B cell (primary cell): ENCODE measurements at regions not wholly inside any gene's neighbourhood (a gene's known extent, or its start where the extent isn't known, plus 50 kb on each side); places are given as distances from the start of the nearest gene placed in this dataset.

ENCODE experiments used
- ATAC-seq: fragments of 200-7000 bp; cut with Tn5 transposase; one replicate; pipeline ENCODE4 v1.10.0; 2021; ENCODE audit warnings: low read depth, mild to moderate bottlenecking, moderate number of reproducible peaks, moderate library complexity
- CTCF ChIA-PET: fragments of 350-600 bp; sonication (Branson Sonifier 250); formaldehyde crosslinking; loops from one replicate; lab custom pipeline; 2021; ENCODE audit warnings: antibody characterized with exemption, inconsistent platforms; lab: Charles Lee
- POLR2A ChIA-PET: fragments of 350-600 bp; sonication (Branson Sonifier 250); formaldehyde crosslinking; loops from one replicate; lab custom pipeline; 2021; ENCODE audit warnings: antibody characterized with exemption; lab: Charles Lee
- DNase-seq: peaks from one replicate; pipeline ENCODE4 v3.0.0; 2013
- H2AFZ ChIP-seq: 2 replicates; pipeline ENCODE4 v1.6.1; 2012; ENCODE audit warnings: mild to moderate bottlenecking, low read depth, low read length; ENCODE audit not compliant: insufficient read depth, poor library complexity, severe bottlenecking
- H3K27ac ChIP-seq, 2 donors: 1 replicate in 1 of 2; 2 replicates in 1 of 2; pipeline ENCODE4 v1.5.1; 2012 to 2013; ENCODE audit warnings: low read length in 2 of 2, mild to moderate bottlenecking in 2 of 2, moderate library complexity in 1 of 2
- H3K27me3 ChIP-seq, 4 experiments: fragments of 200-600 bp in 1 of 4; sonication (generic) in 1 of 4; replicated peaks in 1 of 4; 1 replicate in 2 of 4; 2 replicates in 2 of 4; pipeline versions ENCODE4 v1.6.1 to v1.7.0; 2013 to 2016; ENCODE audit warnings: low read length in 3 of 4, mild to moderate bottlenecking in 2 of 4, mixed read lengths in 1 of 4, moderate library complexity in 1 of 4; ENCODE audit not compliant: insufficient read depth in 4 of 4, control insufficient read depth in 3 of 4; ENCODE audit errors: control extremely low read depth in 1 of 4
- H3K36me3 ChIP-seq, 2 experiments: replicated peaks in 1 of 2; 1 replicate in 1 of 2; 2 replicates in 1 of 2; pipeline versions ENCODE4 v1.6.1 to v1.7.1; 2013; ENCODE audit warnings: low read length in 1 of 2; ENCODE audit not compliant: insufficient read depth in 2 of 2, control insufficient read depth in 1 of 2; ENCODE audit errors: control extremely low read depth in 1 of 2, extremely low read depth in 1 of 2
- H3K4me1 ChIP-seq, 2 donors: fragments of 200-600 bp in 1 of 2; sonication (generic) in 1 of 2; 1 replicate in 1 of 2; 2 replicates in 1 of 2; pipeline versions ENCODE4 v1.5.1 to v1.6.1; 2013 to 2017; ENCODE audit warnings: low read length in 2 of 2; ENCODE audit not compliant: control insufficient read depth in 2 of 2, insufficient read depth in 2 of 2
- H3K4me2 ChIP-seq: replicated peaks from 2 replicates; pipeline ENCODE3; 2012; ENCODE audit warnings: mild to moderate bottlenecking, low read depth, low read length; ENCODE audit not compliant: poor library complexity, severe bottlenecking
- H3K4me3 ChIP-seq, 5 experiments: fragments of 200-600 bp in 1 of 5; sonication (generic) in 1 of 5; 1 replicate in 3 of 5; 2 replicates in 2 of 5; pipeline versions ENCODE4 v1.5.1 to v1.7.0; 2011 to 2016; ENCODE audit warnings: low read length in 4 of 5, mild to moderate bottlenecking in 4 of 5, low read depth in 2 of 5, control low read depth in 1 of 5, moderate library complexity in 1 of 5; ENCODE audit not compliant: insufficient read depth in 1 of 5; ENCODE audit errors: control extremely low read depth in 1 of 5, extremely low read depth in 1 of 5
- H3K79me2 ChIP-seq: fragments of 200-600 bp; sonication (generic); one replicate; pipeline ENCODE4 v1.6.0; 2016; ENCODE audit warnings: low read length; ENCODE audit not compliant: control insufficient read depth, insufficient read depth
- H3K9ac ChIP-seq: fragments of 200-600 bp; sonication (generic); 2 replicates; pipeline ENCODE4 v1.6.1; 2017; ENCODE audit warnings: mild to moderate bottlenecking, low read length, moderate library complexity
- H3K9me3 ChIP-seq, 3 donors: one replicate each; pipeline versions ENCODE4 v1.6.1 to v1.7.1; 2013; ENCODE audit warnings: low read length in 2 of 3; ENCODE audit not compliant: control insufficient read depth in 2 of 3, insufficient read depth in 1 of 3; ENCODE audit errors: control extremely low read depth in 1 of 3
- H4K20me1 ChIP-seq: 2 replicates; pipeline ENCODE4 v1.6.0; 2012; ENCODE audit warnings: mild to moderate bottlenecking, low read length; ENCODE audit not compliant: insufficient read depth, control insufficient read depth, poor library complexity, severe bottlenecking
- H3K27ac Mint-ChIP-seq: one replicate; pipeline ENCODE4 v1.8.0; 2021; ENCODE audit warnings: mixed read lengths
- H3K27me3 Mint-ChIP-seq: one replicate; pipeline ENCODE4 v1.8.0; 2021; ENCODE audit warnings: mixed read lengths
- H3K4me1 Mint-ChIP-seq: one replicate; pipeline ENCODE4 v1.8.0; 2021; ENCODE audit warnings: mixed read lengths
- H3K4me3 Mint-ChIP-seq: one replicate; pipeline ENCODE4 v1.8.0; 2021; ENCODE audit warnings: mixed read lengths
- H3K9me3 Mint-ChIP-seq: one replicate; pipeline ENCODE4 v1.8.0; 2022; ENCODE audit warnings: mixed read lengths; ENCODE audit not compliant: insufficient read depth
- EZH2 ChIP-seq: IDR thresholded peaks from 2 replicates; pipeline ENCODE4 v1.6.1; 2012; ENCODE audit warnings: borderline replicate concordance, low read depth, mild to moderate bottlenecking, moderate library complexity, low read length; ENCODE audit not compliant: insufficient read depth, poor library complexity, severe bottlenecking
- WGBS: methylation state at CpG from one replicate; pipeline ENCODE4 v1.1.5; 2013; ENCODE audit warnings: missing lambda C conversion rate; ENCODE audit not compliant: insufficient coverage; 5-methylcytosine and 5-hydroxymethylcytosine counted together
- intact Hi-C: fragments of 100-400 bp; cut with micrococcal nuclease; formaldehyde crosslinking; loops from one replicate; pipeline ENCODE4 v1.10.0; 2022
- TF ChIP-seq, protein P1 (sequence below): fragments of 200-600 bp; IDR thresholded peaks from one replicate; pipeline ENCODE4 v1.8.0; 2022; ENCODE audit warnings: antibody characterized with exemption, mild to moderate bottlenecking

DNA sequence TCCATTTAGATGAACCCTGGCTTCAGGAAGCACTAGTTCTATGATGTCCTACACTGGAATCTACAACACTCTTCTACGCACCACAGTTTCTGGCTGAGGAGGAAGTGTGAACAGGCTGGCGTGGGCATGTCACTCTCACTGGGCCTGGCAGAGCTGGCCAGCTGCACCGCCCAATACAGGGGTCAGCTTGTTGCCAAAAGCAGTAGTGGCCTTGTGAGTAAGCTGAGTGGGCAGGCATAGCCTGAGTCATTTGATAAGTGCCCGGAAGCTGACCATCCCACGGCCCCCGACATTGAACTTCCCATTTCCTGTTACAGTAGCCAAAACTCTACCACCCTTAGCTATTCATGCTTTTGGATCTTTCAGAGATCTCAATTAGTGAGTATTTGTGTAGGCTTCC, 240.9 kb upstream of the SERP2 start:
- intact Hi-C loops, result no loop called here
- no peaks in the 10 kb centered on the region for H4K20me1 ChIP-seq
- TF ChIP-seq EZH2, result no peak
- TF ChIP-seq, protein P1, sequence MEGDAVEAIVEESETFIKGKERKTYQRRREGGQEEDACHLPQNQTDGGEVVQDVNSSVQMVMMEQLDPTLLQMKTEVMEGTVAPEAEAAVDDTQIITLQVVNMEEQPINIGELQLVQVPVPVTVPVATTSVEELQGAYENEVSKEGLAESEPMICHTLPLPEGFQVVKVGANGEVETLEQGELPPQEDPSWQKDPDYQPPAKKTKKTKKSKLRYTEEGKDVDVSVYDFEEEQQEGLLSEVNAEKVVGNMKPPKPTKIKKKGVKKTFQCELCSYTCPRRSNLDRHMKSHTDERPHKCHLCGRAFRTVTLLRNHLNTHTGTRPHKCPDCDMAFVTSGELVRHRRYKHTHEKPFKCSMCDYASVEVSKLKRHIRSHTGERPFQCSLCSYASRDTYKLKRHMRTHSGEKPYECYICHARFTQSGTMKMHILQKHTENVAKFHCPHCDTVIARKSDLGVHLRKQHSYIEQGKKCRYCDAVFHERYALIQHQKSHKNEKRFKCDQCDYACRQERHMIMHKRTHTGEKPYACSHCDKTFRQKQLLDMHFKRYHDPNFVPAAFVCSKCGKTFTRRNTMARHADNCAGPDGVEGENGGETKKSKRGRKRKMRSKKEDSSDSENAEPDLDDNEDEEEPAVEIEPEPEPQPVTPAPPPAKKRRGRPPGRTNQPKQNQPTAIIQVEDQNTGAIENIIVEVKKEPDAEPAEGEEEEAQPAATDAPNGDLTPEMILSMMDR, result no peak
- H3K9me3 ChIP-seq, result no peaks in the 10 kb centered on the region
- ChIA-PET POLR2A (no interaction called here), CTCF (no interaction called here)
- no peak overlapping the region for H3K9ac ChIP-seq
- no peak overlapping the region for H3K4me2 ChIP-seq
- no peaks in the 10 kb centered on the region for H3K36me3 ChIP-seq
- no peaks in the 10 kb centered on the region for H3K79me2 ChIP-seq
- peaks cover 0 to 3% (median 0%) of the 10 kb centered on the region in 4 experiments for H3K27me3 ChIP-seq
- Mint-ChIP-seq H3K27ac (no peak overlapping the region), H3K9me3 (no peaks in the 10 kb centered on the region), H3K4me3 (no peak overlapping the region), H3K27me3 (peaks cover 20% of the 10 kb centered on the region), H3K4me1 (no peaks in the 10 kb centered on the region)
- no peak overlapping the region for H3K27ac ChIP-seq
- H3K4me3 ChIP-seq, result no peak overlapping the region
- whole genome bisulfite sequencing, result 84% methylated on average over 3 of the region's 6 CpGs
- H2AFZ ChIP-seq, result no peak overlapping the region
- DNase-seq, result no peak
- ATAC-seq, result no peak
- H3K4me1 ChIP-seq, result no peaks in the 10 kb centered on the region

GRCh38 chr13:44133626-44134025, 240.0 kb upstream of the SERP2 start:
- H3K27ac Mint-ChIP-seq, result no peak overlapping the region

More at GRCh38 chr13:44133626-44134025, 240.0 kb upstream of the SERP2 start:
- ATAC-seq, result no peak
- no peaks in the 10 kb centered on the region for H4K20me1 ChIP-seq
- ChIA-PET CTCF (no interaction called here), POLR2A (no interaction called here)
- H3K9me3 Mint-ChIP-seq, result no peaks in the 10 kb centered on the region
- H3K79me2 ChIP-seq, result no peaks in the 10 kb centered on the region
- DNase-seq, result no peak
- no peak overlapping the region for H3K4me2 ChIP-seq
- no peaks in the 10 kb centered on the region for H3K36me3 ChIP-seq
- H3K4me3 ChIP-seq, result no peak overlapping the region
- TF ChIP-seq, protein P1, result no peak
- no peak for TF ChIP-seq EZH2
- WGBS, result 100% methylated on average over 1 of the region's 3 CpGs
- H2AFZ ChIP-seq, result no peak overlapping the region
- intact Hi-C loops, result no loop called here
- no peak overlapping the region for H3K4me3 Mint-ChIP-seq
- no peaks in the 10 kb centered on the region for H3K4me1 ChIP-seq
- no peaks in the 10 kb centered on the region for H3K4me1 Mint-ChIP-seq
- H3K9ac ChIP-seq, result no peak overlapping the region
- H3K27me3 ChIP-seq, result peaks cover 0 to 3% (median 0%) of the 10 kb centered on the region in 4 experiments
- H3K9me3 ChIP-seq, result no peaks in the 10 kb centered on the region
- peaks cover 15% of the 10 kb centered on the region for H3K27me3 Mint-ChIP-seq
- no peak overlapping the region for H3K27ac ChIP-seq
